ENCODE measurements at regions not wholly inside any gene's neighbourhood (a gene's known extent, or its start where the extent isn't known, plus 50 kb on each side); places are given as distances from the start of the nearest gene placed in this dataset.

- H3K9me3 ChIP-seq (ENCODE audit: insufficient read depth, low read length, severe bottlenecking), result no peaks in the 10 kb centered on the region
- H3K4me3 ChIP-seq (ENCODE audit: low read depth in 1 of 2, low read length in 2 of 2), result no peak overlapping the region
- H3K36me3 ChIP-seq (ENCODE audit: insufficient read depth, low read length), result no peaks in the 10 kb centered on the region
- H3K4me2 ChIP-seq (ENCODE audit: insufficient read depth, low read length), result no peak overlapping the region
- no peak for TF ChIP-seq CTCF (IDR thresholded peaks at IDR 0.05; ENCODE audit: borderline replicate concordance, extremely low read depth, low read length, poor library complexity, severe bottlenecking)
- no peak for TF ChIP-seq EZH2 (IDR thresholded peaks at IDR 0.05; ENCODE audit: borderline replicate concordance, low read depth, low read length, severe bottlenecking)
- no peaks in the 10 kb centered on the region for H3K4me1 ChIP-seq (ENCODE audit: insufficient read depth, low read length)
- no peaks in the 10 kb centered on the region for H4K20me1 ChIP-seq (ENCODE audit: insufficient read depth, low read length)
- H3K27me3 ChIP-seq (ENCODE audit: insufficient read depth, low read length, poor library complexity), result no peaks in the 10 kb centered on the region
- no peak overlapping the region for H3K9ac ChIP-seq (ENCODE audit: low read depth, low read length)
- H2AFZ ChIP-seq (ENCODE audit: low read depth, low read length), result no peak overlapping the region
- DNase-seq (no peak), ATAC-seq (ENCODE audit: insufficient read depth, low read depth) (no peak)
- H3K27ac ChIP-seq (ENCODE audit: low read length), result no peak overlapping the region
- no peaks in the 10 kb centered on the region for H3K79me2 ChIP-seq (ENCODE audit: insufficient read depth, low read length)
These were observed 78.4 kb upstream of the HTR1E start for GRCh38 chr6:86858970-86859369.

GRCh38 chr6:86857783-86858182 lies 79.5 kb upstream of the HTR1E start:
- H2AFZ ChIP-seq (ENCODE audit: low read depth, low read length), result no peak overlapping the region
- no peak for ATAC-seq (ENCODE audit: insufficient read depth, low read depth)
- no peaks in the 10 kb centered on the region for H4K20me1 ChIP-seq (ENCODE audit: insufficient read depth, low read length)

GRCh38 chr6:86856937-86857563 lies 80.3 kb upstream of the HTR1E start:
- H3K27me3 ChIP-seq (ENCODE audit: insufficient read depth, low read length, poor library complexity), result no peaks in the 10 kb centered on the region
- H3K79me2 ChIP-seq (ENCODE audit: insufficient read depth, low read length), result no peaks in the 10 kb centered on the region
- H3K4me2 ChIP-seq (ENCODE audit: insufficient read depth, low read length), result no peak overlapping the region
- peak; percentile 54; the same call in 1 of the 3 replicates for ATAC-seq (ENCODE audit: insufficient read depth, low read depth)
- no peak overlapping the region for H3K4me3 ChIP-seq (ENCODE audit: low read depth in 1 of 2, low read length in 2 of 2)
- TF ChIP-seq EZH2 (IDR thresholded peaks at IDR 0.05; ENCODE audit: borderline replicate concordance, low read depth, low read length, severe bottlenecking) (no peak), CTCF (IDR thresholded peaks at IDR 0.05; ENCODE audit: borderline replicate concordance, extremely low read depth, low read length, poor library complexity, severe bottlenecking) (peak; percentile 78)
- no peak overlapping the region for H2AFZ ChIP-seq (ENCODE audit: low read depth, low read length)
- H3K27ac ChIP-seq (ENCODE audit: low read length), result no peak overlapping the region
- no peak overlapping the region for H3K9ac ChIP-seq (ENCODE audit: low read depth, low read length)
- H3K4me1 ChIP-seq (ENCODE audit: insufficient read depth, low read length), result no peaks in the 10 kb centered on the region
- no peaks in the 10 kb centered on the region for H3K36me3 ChIP-seq (ENCODE audit: insufficient read depth, low read length)
- no peaks in the 10 kb centered on the region for H4K20me1 ChIP-seq (ENCODE audit: insufficient read depth, low read length)
- no peaks in the 10 kb centered on the region for H3K9me3 ChIP-seq (ENCODE audit: insufficient read depth, low read length, severe bottlenecking)
- peak; percentile 41 for DNase-seq

More at GRCh38 chr6:86857783-86858182, 79.5 kb upstream of the HTR1E start:
- H3K9me3 ChIP-seq (ENCODE audit: insufficient read depth, low read length, severe bottlenecking), result no peaks in the 10 kb centered on the region
- no peak overlapping the region for H3K27ac ChIP-seq (ENCODE audit: low read length)
- TF ChIP-seq CTCF (IDR thresholded peaks at IDR 0.05; ENCODE audit: borderline replicate concordance, extremely low read depth, low read length, poor library complexity, severe bottlenecking) (no peak), EZH2 (IDR thresholded peaks at IDR 0.05; ENCODE audit: borderline replicate concordance, low read depth, low read length, severe bottlenecking) (no peak)
- H3K79me2 ChIP-seq (ENCODE audit: insufficient read depth, low read length), result no peaks in the 10 kb centered on the region
- H3K9ac ChIP-seq (ENCODE audit: low read depth, low read length), result no peak overlapping the region
- no peaks in the 10 kb centered on the region for H3K27me3 ChIP-seq (ENCODE audit: insufficient read depth, low read length, poor library complexity)
- no peak overlapping the region for H3K4me2 ChIP-seq (ENCODE audit: insufficient read depth, low read length)
- no peaks in the 10 kb centered on the region for H3K36me3 ChIP-seq (ENCODE audit: insufficient read depth, low read length)
- no peak overlapping the region for H3K4me3 ChIP-seq (ENCODE audit: low read depth in 1 of 2, low read length in 2 of 2)
- no peaks in the 10 kb centered on the region for H3K4me1 ChIP-seq (ENCODE audit: insufficient read depth, low read length)
- DNase-seq, result no peak
